ENCODE measurements at regions not wholly inside any gene's neighbourhood (a gene's known extent, or its start where the extent isn't known, plus 50 kb on each side); places are given as distances from the start of the nearest gene placed in this dataset.

GRCh38 chr5:155087036-155087435 is 73.5 kb downstream of the KIF4B start (continued):
- no peak for TF ChIP-seq YY1 (IDR thresholded peaks at IDR 0.05; ENCODE audit: extremely low read depth, insufficient replicate concordance, low read depth, low read length)
- no peak for TF ChIP-seq JUND (IDR thresholded peaks at IDR 0.05)
- no peak for TF ChIP-seq ZNF274 (IDR thresholded peaks at IDR 0.05; ENCODE audit: low read depth, low read length)
- TF ChIP-seq, protein P1, sequence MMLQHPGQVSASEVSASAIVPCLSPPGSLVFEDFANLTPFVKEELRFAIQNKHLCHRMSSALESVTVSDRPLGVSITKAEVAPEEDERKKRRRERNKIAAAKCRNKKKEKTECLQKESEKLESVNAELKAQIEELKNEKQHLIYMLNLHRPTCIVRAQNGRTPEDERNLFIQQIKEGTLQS (IDR thresholded peaks at IDR 0.05), result no peak
- TF ChIP-seq TCF7L2 (IDR thresholded peaks at IDR 0.05; ENCODE audit: borderline replicate concordance, extremely low read depth, insufficient read depth, insufficient read length), result no peak
- no peak for TF ChIP-seq SRF (IDR thresholded peaks at IDR 0.05; ENCODE audit: low read depth)
- TF ChIP-seq RAD21 (IDR thresholded peaks at IDR 0.05; ENCODE audit: low read depth), result no peak
- no peak for TF ChIP-seq ZFX (IDR thresholded peaks at IDR 0.05)
- TF ChIP-seq ELF1 (IDR thresholded peaks at IDR 0.05; ENCODE audit: borderline replicate concordance, low read depth), result no peak

DNA sequence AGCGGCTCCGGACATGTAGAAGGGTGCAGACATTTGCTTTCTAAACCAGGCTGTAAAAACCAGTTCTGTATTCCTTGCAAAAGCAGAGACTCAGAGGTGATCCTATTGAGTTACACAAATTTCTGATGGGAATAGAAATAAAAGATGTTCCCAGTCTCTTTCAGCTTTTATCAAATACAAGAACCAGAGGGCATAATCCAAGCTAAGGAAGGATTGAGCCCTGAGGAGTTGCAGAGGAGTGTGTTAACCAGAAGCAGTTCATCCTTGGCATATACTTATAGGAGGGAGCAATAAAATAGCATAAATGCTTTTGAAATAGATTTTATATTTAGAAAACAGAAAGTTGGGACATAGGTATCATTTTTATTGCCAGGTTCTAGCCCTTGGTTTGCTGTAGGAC is 75.3 kb downstream of the KIF4B start:
- Histone ChIP-seq H4K20me1 (ENCODE audit: insufficient read depth) (no peaks in the 10 kb centered on the region), H3K27ac (ENCODE audit: low read depth, low read length) (no peak overlapping the region), H2AFZ (ENCODE audit: low read depth, low read length, poor library complexity, severe bottlenecking) (no peak overlapping the region), H3K27me3 (ENCODE audit: insufficient read depth, low read length) (no peaks in the 10 kb centered on the region), H3K9me3 (ENCODE audit: control insufficient read depth in 1 of 2, insufficient read depth in 1 of 2, low read depth in 1 of 2, low read length in 2 of 2) (no peaks in the 10 kb centered on the region), H3K79me2 (ENCODE audit: insufficient read depth, low read length) (no peaks in the 10 kb centered on the region), H3K9ac (ENCODE audit: low read length) (no peak overlapping the region), H3K4me3 (replicated peaks in 1 of 2; ENCODE audit: low read depth in 1 of 2, low read length in 2 of 2) (no peak overlapping the region), H3K36me3 (ENCODE audit: control insufficient read depth in 1 of 2, insufficient read depth in 2 of 2, low read length in 2 of 2) (no peaks in the 10 kb centered on the region), H3K4me1 (ENCODE audit: control insufficient read depth in 1 of 2, insufficient read depth in 2 of 2, low read length in 2 of 2) (no peaks in the 10 kb centered on the region), H3K4me2 (ENCODE audit: low read length) (no peak overlapping the region), H3K9me2 (ENCODE audit: insufficient read depth) (no peaks in the 10 kb centered on the region)
- TF ChIP-seq ZNF274 (IDR thresholded peaks at IDR 0.05; ENCODE audit: low read depth, low read length) (no peak), CEBPB (IDR thresholded peaks at IDR 0.05; ENCODE audit: low read depth) (no peak), POLR2A (IDR thresholded peaks at IDR 0.05; ENCODE audit: borderline replicate concordance, extremely low read depth, insufficient read depth, insufficient read length) (no peak), MAX (IDR thresholded peaks at IDR 0.05) (no peak), JUND (IDR thresholded peaks at IDR 0.05) (no peak), YY1 (IDR thresholded peaks at IDR 0.05; ENCODE audit: extremely low read depth, insufficient replicate concordance, low read depth, low read length) (no peak), SP1 (IDR thresholded peaks at IDR 0.05; ENCODE audit: low read depth) (no peak), SIN3A (IDR thresholded peaks at IDR 0.05; ENCODE audit: low read depth) (no peak), CBX3 (IDR thresholded peaks at IDR 0.05; ENCODE audit: low read depth) (no peak), RAD21 (IDR thresholded peaks at IDR 0.05; ENCODE audit: low read depth) (no peak), SRF (IDR thresholded peaks at IDR 0.05; ENCODE audit: low read depth) (no peak), EZH2phosphoT487 (IDR thresholded peaks at IDR 0.05; ENCODE audit: borderline replicate concordance) (no peak), POLR2AphosphoS5 (IDR thresholded peaks at IDR 0.05; ENCODE audit: low read depth, low read length) (no peak), TCF7L2 (IDR thresholded peaks at IDR 0.05; ENCODE audit: borderline replicate concordance, extremely low read depth, insufficient read depth, insufficient read length) (no peak), EGR1 (IDR thresholded peaks at IDR 0.05; ENCODE audit: low read depth) (no peak)
- TF ChIP-seq, protein P2, sequence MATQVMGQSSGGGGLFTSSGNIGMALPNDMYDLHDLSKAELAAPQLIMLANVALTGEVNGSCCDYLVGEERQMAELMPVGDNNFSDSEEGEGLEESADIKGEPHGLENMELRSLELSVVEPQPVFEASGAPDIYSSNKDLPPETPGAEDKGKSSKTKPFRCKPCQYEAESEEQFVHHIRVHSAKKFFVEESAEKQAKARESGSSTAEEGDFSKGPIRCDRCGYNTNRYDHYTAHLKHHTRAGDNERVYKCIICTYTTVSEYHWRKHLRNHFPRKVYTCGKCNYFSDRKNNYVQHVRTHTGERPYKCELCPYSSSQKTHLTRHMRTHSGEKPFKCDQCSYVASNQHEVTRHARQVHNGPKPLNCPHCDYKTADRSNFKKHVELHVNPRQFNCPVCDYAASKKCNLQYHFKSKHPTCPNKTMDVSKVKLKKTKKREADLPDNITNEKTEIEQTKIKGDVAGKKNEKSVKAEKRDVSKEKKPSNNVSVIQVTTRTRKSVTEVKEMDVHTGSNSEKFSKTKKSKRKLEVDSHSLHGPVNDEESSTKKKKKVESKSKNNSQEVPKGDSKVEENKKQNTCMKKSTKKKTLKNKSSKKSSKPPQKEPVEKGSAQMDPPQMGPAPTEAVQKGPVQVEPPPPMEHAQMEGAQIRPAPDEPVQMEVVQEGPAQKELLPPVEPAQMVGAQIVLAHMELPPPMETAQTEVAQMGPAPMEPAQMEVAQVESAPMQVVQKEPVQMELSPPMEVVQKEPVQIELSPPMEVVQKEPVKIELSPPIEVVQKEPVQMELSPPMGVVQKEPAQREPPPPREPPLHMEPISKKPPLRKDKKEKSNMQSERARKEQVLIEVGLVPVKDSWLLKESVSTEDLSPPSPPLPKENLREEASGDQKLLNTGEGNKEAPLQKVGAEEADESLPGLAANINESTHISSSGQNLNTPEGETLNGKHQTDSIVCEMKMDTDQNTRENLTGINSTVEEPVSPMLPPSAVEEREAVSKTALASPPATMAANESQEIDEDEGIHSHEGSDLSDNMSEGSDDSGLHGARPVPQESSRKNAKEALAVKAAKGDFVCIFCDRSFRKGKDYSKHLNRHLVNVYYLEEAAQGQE (IDR thresholded peaks at IDR 0.05; ENCODE audit: low read depth), result no peak
- DNase-seq (ENCODE audit: low read depth, low spot score) (no peak), ATAC-seq (no peak)
- intact Hi-C loops (cut with micrococcal nuclease), result no loop called here
- BruUV-seq (replicated peaks), result no TSS peak
- RAD21 ChIA-PET (ENCODE audit: low non-redundant PET in 1 of 2, low total read pairs in 2 of 2, uncharacterized antibody in 2 of 2, unreplicated experiment in 2 of 2), result no interaction called here
- POLR2A ChIA-PET, result no interaction called here
- CTCF ChIA-PET, result no interaction called here
